ENCODE measurements at regions not wholly inside any gene's neighbourhood (a gene's known extent, or its start where the extent isn't known, plus 50 kb on each side); places are given as distances from the start of the nearest gene placed in this dataset.

- intact Hi-C loops (cut with micrococcal nuclease), result no loop called here
- no peak overlapping the region for H3K4me3 Mint-ChIP-seq (ENCODE audit: low read depth)
- DNase-seq (ENCODE audit: low spot score), result no peak
- H3K4me1 Mint-ChIP-seq (ENCODE audit: low read depth), result peaks cover 19% of the 10 kb centered on the region
- no peaks in the 10 kb centered on the region for H3K27me3 Mint-ChIP-seq (ENCODE audit: low read depth)
- no peak overlapping the region for H3K27ac Mint-ChIP-seq
- peaks cover 7% of the 10 kb centered on the region for H3K9me3 Mint-ChIP-seq
- no peaks in the 10 kb centered on the region for H3K36me3 Mint-ChIP-seq (ENCODE audit: low read depth)
These were observed 295.4 kb upstream of the USP25 start for GRCh38 chr21:15434163-15434905.

GRCh38 chr21:15436031-15436430 lies 293.8 kb upstream of the USP25 start:
- DNase-seq (ENCODE audit: low spot score), result no peak
- intact Hi-C loops (cut with micrococcal nuclease), result loop anchor here (2.0 to 5.0 kb wide), 3 partner anchors 21 to 296 kb away; no protein-coding TSS in a partner anchor
- Mint-ChIP-seq H3K27me3 (ENCODE audit: low read depth) (no peaks in the 10 kb centered on the region), H3K36me3 (ENCODE audit: low read depth) (no peaks in the 10 kb centered on the region), H3K4me1 (ENCODE audit: low read depth) (peaks cover 25% of the 10 kb centered on the region), H3K27ac (no peak overlapping the region), H3K4me3 (ENCODE audit: low read depth) (no peak overlapping the region), H3K9me3 (peaks cover 7% of the 10 kb centered on the region)

DNA sequence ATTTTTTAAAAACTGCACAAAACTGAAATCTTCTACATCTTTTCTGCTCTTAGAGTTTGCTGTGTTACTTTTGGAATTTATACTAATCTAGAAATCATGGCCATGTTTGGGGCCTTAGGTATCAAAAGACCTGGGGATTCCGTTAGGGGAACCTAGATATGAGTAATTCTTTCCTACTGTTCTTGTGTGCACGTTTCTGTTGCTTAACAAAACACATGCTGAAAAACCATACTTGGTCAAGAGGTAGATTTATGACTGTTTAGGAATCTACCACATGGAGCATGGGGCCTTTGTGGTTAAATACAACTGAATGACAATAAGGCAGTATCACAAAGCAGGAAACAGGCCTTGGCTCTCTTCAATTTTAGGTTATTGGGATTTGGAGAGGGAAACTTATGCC lies 291.9 kb upstream of the USP25 start:
- no peak overlapping the region for H3K4me3 Mint-ChIP-seq (ENCODE audit: low read depth)
- peaks cover 28% of the 10 kb centered on the region for H3K4me1 Mint-ChIP-seq (ENCODE audit: low read depth)
- no peak overlapping the region for H3K27ac Mint-ChIP-seq
- DNase-seq (ENCODE audit: low spot score), result no peak
- no peaks in the 10 kb centered on the region for H3K36me3 Mint-ChIP-seq (ENCODE audit: low read depth)
- H3K9me3 Mint-ChIP-seq, result peaks cover 7% of the 10 kb centered on the region
- intact Hi-C loops (cut with micrococcal nuclease), result loop anchor here (2.0 to 5.0 kb wide), 4 partner anchors 23 to 537 kb away; no protein-coding TSS in a partner anchor
- H3K27me3 Mint-ChIP-seq (ENCODE audit: low read depth), result no peaks in the 10 kb centered on the region

- Mint-ChIP-seq H3K27me3 (ENCODE audit: low read depth) (no peaks in the 10 kb centered on the region), H3K4me1 (ENCODE audit: low read depth) (peaks cover 28% of the 10 kb centered on the region), H3K27ac (peak overlapping the region; percentile 12), H3K9me3 (no peaks in the 10 kb centered on the region), H3K36me3 (ENCODE audit: low read depth) (no peaks in the 10 kb centered on the region), H3K4me3 (ENCODE audit: low read depth) (no peak overlapping the region)
- DNase-seq (ENCODE audit: low spot score), result no peak
- intact Hi-C loops (cut with micrococcal nuclease), result loop anchor here (2.0 to 5.0 kb wide), 3 partner anchors 293 to 539 kb away; partner anchors contain the start of gene NRIP1
These were observed 290.1 kb upstream of the USP25 start for GRCh38 chr21:15439726-15440125.

DNA sequence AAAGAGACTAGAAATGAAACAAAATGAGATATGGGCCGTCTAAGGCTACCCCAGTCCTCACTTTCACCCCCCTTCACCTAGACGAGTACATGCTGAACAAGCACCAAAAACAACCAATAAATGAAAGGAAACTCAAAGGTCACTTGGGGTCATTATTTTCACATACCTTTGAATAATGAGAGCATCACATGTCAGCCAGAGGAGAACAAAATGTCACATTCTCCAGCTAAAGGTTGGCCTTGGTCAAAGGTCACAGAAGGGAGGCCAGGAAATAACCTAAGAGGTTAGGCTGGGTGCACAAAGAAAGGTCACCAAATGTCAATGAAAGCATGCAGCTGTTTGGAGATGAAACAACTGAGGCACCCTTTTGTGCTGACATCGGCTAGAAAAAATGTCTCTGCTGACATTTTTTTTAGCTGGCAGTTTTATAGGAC lies 288.7 kb upstream of the USP25 start:
- H3K27me3 Mint-ChIP-seq (ENCODE audit: low read depth), result no peaks in the 10 kb centered on the region
- peak overlapping the region; percentile 36 for H3K27ac Mint-ChIP-seq
- no peaks in the 10 kb centered on the region for H3K36me3 Mint-ChIP-seq (ENCODE audit: low read depth)
- peaks cover 28% of the 10 kb centered on the region for H3K4me1 Mint-ChIP-seq (ENCODE audit: low read depth)
- H3K4me3 Mint-ChIP-seq (ENCODE audit: low read depth), result no peak overlapping the region
- intact Hi-C loops (cut with micrococcal nuclease), result loop anchor here (5.0 kb wide), 1 partner anchor 379 kb away; the partner anchor contains the start of gene NRIP1
- no peaks in the 10 kb centered on the region for H3K9me3 Mint-ChIP-seq
- no peak for DNase-seq (ENCODE audit: low spot score)

- Mint-ChIP-seq H3K4me1 (ENCODE audit: low read depth) (peaks cover 22% of the 10 kb centered on the region), H3K27ac (no peak overlapping the region), H3K36me3 (ENCODE audit: low read depth) (no peaks in the 10 kb centered on the region), H3K27me3 (ENCODE audit: low read depth) (no peaks in the 10 kb centered on the region), H3K9me3 (no peaks in the 10 kb centered on the region), H3K4me3 (ENCODE audit: low read depth) (no peak overlapping the region)
- intact Hi-C loops (cut with micrococcal nuclease), result loop anchor here (5.0 kb wide), 1 partner anchor 380 kb away; the partner anchor contains the start of gene NRIP1
- no peak for DNase-seq (ENCODE audit: low spot score)
These were observed 287.8 kb upstream of the USP25 start for GRCh38 chr21:15441992-15442391.

GRCh38 chr21:15442743-15443469 lies 286.9 kb upstream of the USP25 start:
- intact Hi-C loops (cut with micrococcal nuclease), result loop anchor here (5.0 kb wide), 1 partner anchor 381 kb away; the partner anchor contains the start of gene NRIP1
- Mint-ChIP-seq H3K9me3 (no peaks in the 10 kb centered on the region), H3K27ac (no peak overlapping the region), H3K4me3 (ENCODE audit: low read depth) (no peak overlapping the region), H3K4me1 (ENCODE audit: low read depth) (peaks cover 17% of the 10 kb centered on the region), H3K27me3 (ENCODE audit: low read depth) (no peaks in the 10 kb centered on the region), H3K36me3 (ENCODE audit: low read depth) (no peaks in the 10 kb centered on the region)
- no peak for DNase-seq (ENCODE audit: low spot score)

DNA sequence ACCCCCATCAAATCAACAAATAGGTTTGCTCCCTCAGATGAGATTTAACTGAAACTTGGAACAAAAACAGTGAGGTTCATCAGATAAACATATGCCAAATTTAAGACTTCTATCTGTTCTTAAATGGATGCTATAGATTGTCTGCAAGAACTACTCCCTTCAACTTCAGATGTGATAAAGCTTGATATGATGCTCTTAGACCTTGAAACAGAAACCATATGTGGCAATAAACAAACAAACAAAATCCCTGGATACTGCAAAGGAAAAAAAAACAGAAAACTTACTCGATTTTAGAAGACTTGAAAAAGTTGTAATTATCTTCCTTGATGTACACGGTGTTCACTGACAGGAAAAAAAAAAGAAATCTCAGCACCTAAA lies 286.1 kb upstream of the USP25 start:
- Mint-ChIP-seq H3K4me3 (ENCODE audit: low read depth) (no peak overlapping the region), H3K27me3 (ENCODE audit: low read depth) (no peaks in the 10 kb centered on the region), H3K27ac (no peak overlapping the region), H3K9me3 (peaks cover 5% of the 10 kb centered on the region), H3K4me1 (ENCODE audit: low read depth) (peaks cover 11% of the 10 kb centered on the region), H3K36me3 (ENCODE audit: low read depth) (no peaks in the 10 kb centered on the region)
- DNase-seq (ENCODE audit: low spot score), result no peak
- intact Hi-C loops (cut with micrococcal nuclease), result loop anchor here (5.0 kb wide), 1 partner anchor 381 kb away; the partner anchor contains the start of gene NRIP1

DNA sequence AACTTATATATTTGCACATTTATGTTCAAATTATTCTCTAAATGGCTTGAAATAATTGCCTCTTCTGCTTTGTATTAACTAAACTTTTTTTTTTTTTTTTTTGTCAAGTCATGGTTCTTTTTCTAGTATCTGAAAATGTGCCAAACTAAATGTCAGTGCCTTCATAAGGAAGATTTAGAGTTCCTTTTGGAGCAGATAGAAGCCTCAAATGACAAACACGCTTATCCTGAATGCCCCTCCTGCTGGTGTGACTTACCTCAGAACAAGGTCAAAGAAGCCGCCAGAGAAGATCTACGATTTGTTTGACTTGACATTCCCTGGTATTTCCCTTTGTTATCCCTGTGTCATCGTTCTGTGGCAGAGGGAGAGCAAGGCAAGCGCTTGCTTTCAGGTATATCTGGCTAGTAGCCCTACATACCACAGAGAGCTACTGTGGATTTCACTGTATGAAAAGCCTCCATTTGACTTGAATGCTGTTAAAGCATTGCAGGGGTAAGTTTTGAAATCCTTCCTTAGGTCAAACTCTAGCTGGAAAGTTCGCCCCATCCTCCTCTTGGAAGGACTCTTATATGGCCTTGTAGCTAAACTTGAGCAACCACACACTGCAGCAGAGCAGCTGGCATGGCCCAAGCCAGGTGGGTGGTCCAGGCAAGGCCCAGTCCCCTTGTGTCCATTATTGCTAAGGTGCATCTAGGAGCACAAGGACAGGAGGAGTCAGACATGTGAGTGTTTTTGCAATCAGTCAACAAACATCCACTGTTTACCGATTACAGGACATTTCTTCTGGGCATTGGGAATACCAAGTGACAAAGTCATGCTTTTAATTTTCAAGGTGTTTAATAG lies 285.4 kb upstream of the USP25 start:
- Mint-ChIP-seq H3K27ac (no peak overlapping the region), H3K9me3 (peaks cover 12% of the 10 kb centered on the region), H3K4me3 (ENCODE audit: low read depth) (no peak overlapping the region), H3K4me1 (ENCODE audit: low read depth) (peaks cover 10% of the 10 kb centered on the region), H3K27me3 (ENCODE audit: low read depth) (no peaks in the 10 kb centered on the region), H3K36me3 (ENCODE audit: low read depth) (no peaks in the 10 kb centered on the region)
- DNase-seq (ENCODE audit: low spot score), result no peak
- intact Hi-C loops (cut with micrococcal nuclease), result loop anchor here (5.0 kb wide), 1 partner anchor 382 kb away; the partner anchor contains the start of gene NRIP1

DNA sequence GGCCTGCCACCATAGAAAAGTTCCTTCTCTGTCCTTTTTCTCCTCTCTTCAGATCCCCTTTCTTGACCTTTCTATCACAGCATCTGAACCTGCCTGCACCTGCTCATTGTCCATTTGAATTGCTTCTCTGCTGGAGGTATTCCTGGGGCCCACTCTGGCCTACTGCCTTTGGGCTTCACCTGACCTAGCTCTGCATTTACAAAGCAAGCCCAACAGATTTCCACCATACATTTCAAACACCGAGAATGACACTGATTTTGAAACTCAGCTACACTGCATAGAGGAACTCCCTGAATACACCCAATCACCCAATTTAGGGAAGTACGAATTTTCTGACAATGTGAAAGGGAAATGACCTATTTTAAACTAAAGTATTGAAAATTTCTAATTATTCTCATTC lies 284.5 kb upstream of the USP25 start:
- peaks cover 12% of the 10 kb centered on the region for H3K9me3 Mint-ChIP-seq
- no peak overlapping the region for H3K27ac Mint-ChIP-seq
- intact Hi-C loops (cut with micrococcal nuclease), result no loop called here
- H3K4me3 Mint-ChIP-seq (ENCODE audit: low read depth), result no peak overlapping the region
- peaks cover 7% of the 10 kb centered on the region for H3K4me1 Mint-ChIP-seq (ENCODE audit: low read depth)
- H3K36me3 Mint-ChIP-seq (ENCODE audit: low read depth), result no peaks in the 10 kb centered on the region
- H3K27me3 Mint-ChIP-seq (ENCODE audit: low read depth), result no peaks in the 10 kb centered on the region
- DNase-seq (ENCODE audit: low spot score), result no peak

- no peak for DNase-seq (ENCODE audit: low spot score)
- H3K9me3 Mint-ChIP-seq, result peaks cover 16% of the 10 kb centered on the region
- no peaks in the 10 kb centered on the region for H3K27me3 Mint-ChIP-seq (ENCODE audit: low read depth)
- peaks cover 2% of the 10 kb centered on the region for H3K4me1 Mint-ChIP-seq (ENCODE audit: low read depth)
- intact Hi-C loops (cut with micrococcal nuclease), result no loop called here
- no peaks in the 10 kb centered on the region for H3K36me3 Mint-ChIP-seq (ENCODE audit: low read depth)
- H3K27ac Mint-ChIP-seq, result no peak overlapping the region
- no peak overlapping the region for H3K4me3 Mint-ChIP-seq (ENCODE audit: low read depth)
These were observed 283.6 kb upstream of the USP25 start for GRCh38 chr21:15446223-15446622.

- Mint-ChIP-seq H3K4me3 (ENCODE audit: low read depth) (no peak overlapping the region), H3K36me3 (ENCODE audit: low read depth) (no peaks in the 10 kb centered on the region), H3K9me3 (peaks cover 16% of the 10 kb centered on the region), H3K27ac (no peak overlapping the region), H3K4me1 (ENCODE audit: low read depth) (no peaks in the 10 kb centered on the region), H3K27me3 (ENCODE audit: low read depth) (no peaks in the 10 kb centered on the region)
- no peak for DNase-seq (ENCODE audit: low spot score)
- intact Hi-C loops (cut with micrococcal nuclease), result no loop called here
These were observed 280.2 kb upstream of the USP25 start for GRCh38 chr21:15449556-15449955.

Data from activated T-helper 2 cell treated with anti-CD3 and anti-CD28 coated beads, Interferon-gamma antibody, Interleukin-2, Interleukin-4, amounts not matched to agents 10 μg/mL and 5 μg/mL and 100 μg/mL, durations not matched to agents 14 hours and 24 hours and 36 hours (primary cell).